ENCODE measurements at regions not wholly inside any gene's neighbourhood (a gene's known extent, or its start where the extent isn't known, plus 50 kb on each side); places are given as distances from the start of the nearest gene placed in this dataset.
"Not testable (repeated sequence)": the region's sequence is repeated elsewhere in the genome, so short reads cannot be mapped to it uniquely, and the experiment has no call there.

DNA sequence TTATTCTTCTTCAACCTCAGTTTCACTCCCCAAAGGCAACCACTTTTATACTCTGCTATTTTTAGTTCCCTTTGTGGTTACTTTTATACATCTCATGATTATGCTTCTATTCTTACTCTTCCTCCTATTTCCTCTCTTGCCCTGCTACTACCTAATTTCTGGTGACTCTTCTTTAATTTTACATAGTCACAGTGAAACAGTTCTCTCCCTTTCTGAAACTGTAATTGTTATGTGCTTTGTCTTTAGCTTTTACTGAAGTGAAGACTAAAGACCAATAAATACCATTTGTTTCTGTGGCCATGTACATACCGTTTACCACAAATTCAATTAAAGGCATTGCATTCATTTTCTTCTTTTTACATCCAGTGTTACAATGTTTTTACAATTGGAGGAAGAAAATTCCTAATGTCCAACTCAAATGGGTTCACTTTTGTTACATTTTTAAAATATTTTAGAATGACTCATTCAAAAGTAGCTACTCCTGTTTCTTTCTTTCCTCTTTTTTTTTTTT, 410.6 kb downstream of the PSAT1 start:
- no peak for DNase-seq
- no peak overlapping the region for H3K27ac ChIP-seq (ENCODE audit: insufficient read depth, low read length, poor library complexity, severe bottlenecking)
- no peak overlapping the region for H3K4me3 ChIP-seq (ENCODE audit: insufficient read depth, low read depth, low read length, poor library complexity, severe bottlenecking)
- H3K9me3 ChIP-seq (ENCODE audit: control insufficient read depth, low read length): no peaks in the 10 kb centered on the region
- H3K36me3 ChIP-seq (ENCODE audit: control insufficient read depth, insufficient read depth, low read length): no peaks in the 10 kb centered on the region
- no peaks in the 10 kb centered on the region for H3K27me3 ChIP-seq (replicated peaks; ENCODE audit: control insufficient read depth, insufficient read depth, low read length, poor library complexity, severe bottlenecking)
- no peaks in the 10 kb centered on the region for H3K4me1 ChIP-seq (ENCODE audit: control insufficient read depth, insufficient read depth, low read length, poor library complexity, severe bottlenecking)

DNA sequence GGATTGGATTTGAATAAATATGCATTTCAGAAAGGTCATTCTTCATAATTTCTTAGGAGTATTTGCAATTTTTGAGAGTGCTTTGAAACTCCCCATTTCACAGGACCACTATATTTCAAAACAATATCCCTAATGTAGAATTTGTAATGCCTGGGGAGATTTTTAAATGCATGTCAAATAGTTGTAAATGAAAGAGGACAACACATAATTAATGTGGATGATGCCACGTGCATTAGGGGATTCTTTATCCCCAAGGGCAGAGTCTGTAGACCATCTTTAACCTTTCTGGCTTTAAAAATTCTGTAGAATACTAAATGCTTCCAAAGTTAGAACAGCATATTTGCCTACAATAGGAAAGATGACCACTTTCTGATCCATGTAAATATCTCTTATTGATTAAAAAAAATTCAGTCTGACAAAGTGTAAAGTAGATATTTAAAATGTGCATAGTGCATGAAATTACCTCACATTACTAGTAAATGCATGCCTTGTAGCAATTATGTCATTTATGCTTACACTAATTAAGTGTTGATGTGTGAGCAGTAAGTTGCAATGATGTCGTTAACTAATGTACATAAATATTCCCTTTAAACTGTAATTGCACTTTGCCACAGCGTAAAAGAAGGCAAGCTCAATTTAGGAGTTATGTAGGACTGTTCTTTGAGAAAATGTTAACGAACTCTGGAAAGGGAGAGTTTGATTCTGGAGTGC, 416.1 kb downstream of the PSAT1 start:
- DNase-seq: no peak
- no peaks in the 10 kb centered on the region for H3K27me3 ChIP-seq (replicated peaks; ENCODE audit: control insufficient read depth, insufficient read depth, low read length, poor library complexity, severe bottlenecking)
- no peak overlapping the region for H3K4me3 ChIP-seq (ENCODE audit: insufficient read depth, low read depth, low read length, poor library complexity, severe bottlenecking)

DNA sequence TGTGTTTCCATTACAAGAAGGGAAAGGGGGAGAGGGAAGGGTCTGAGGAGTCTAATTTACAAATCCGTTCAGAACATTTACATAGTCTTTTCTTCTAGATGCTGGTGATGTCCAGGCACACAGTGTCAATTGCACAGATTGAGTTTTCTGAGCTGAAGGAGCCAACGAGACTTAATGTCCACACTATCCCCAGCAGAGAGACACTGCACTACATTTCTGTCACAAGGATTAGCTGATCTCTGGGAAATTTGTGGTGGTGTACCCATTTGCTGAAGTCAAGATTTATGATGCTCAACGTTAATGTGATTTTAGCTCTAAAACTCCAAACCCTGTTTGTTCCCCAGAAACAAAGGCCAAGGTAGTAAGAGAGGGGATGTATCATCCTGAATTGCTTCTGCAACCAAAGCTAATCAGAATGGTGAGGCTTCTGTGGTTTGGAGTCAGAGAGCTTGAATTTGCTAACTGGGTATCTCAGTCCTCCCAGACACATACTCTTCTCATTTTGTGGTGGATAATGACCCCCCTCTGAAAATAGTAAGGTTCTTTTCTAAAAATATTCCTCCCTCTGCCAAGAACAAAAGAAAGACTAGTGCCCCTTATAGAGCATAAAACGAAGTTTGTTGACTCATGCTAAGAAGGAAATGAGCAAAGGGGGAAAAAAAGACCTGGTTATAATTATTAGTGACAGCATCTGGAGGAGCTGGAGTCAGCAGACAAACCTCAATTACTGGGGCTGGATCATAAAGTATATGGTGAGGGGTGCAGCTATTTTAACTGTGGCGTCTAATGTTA, 416.9 kb downstream of the PSAT1 start:
- Histone ChIP-seq H3K4me1 (ENCODE audit: control insufficient read depth, insufficient read depth, low read length, poor library complexity, severe bottlenecking) (no peaks in the 10 kb centered on the region), H3K27ac (ENCODE audit: insufficient read depth, low read length, poor library complexity, severe bottlenecking) (no peak overlapping the region), H3K4me3 (ENCODE audit: insufficient read depth, low read depth, low read length, poor library complexity, severe bottlenecking) (no peak overlapping the region), H3K27me3 (replicated peaks; ENCODE audit: control insufficient read depth, insufficient read depth, low read length, poor library complexity, severe bottlenecking) (no peaks in the 10 kb centered on the region), H3K36me3 (ENCODE audit: control insufficient read depth, insufficient read depth, low read length) (no peaks in the 10 kb centered on the region), H3K9me3 (ENCODE audit: control insufficient read depth, low read length) (no peaks in the 10 kb centered on the region)
- no peak for DNase-seq

More for the DNA sequence above, 416.1 kb downstream of the PSAT1 start:
- Histone ChIP-seq H3K9me3 (ENCODE audit: control insufficient read depth, low read length) (no peaks in the 10 kb centered on the region), H3K27ac (ENCODE audit: insufficient read depth, low read length, poor library complexity, severe bottlenecking) (no peak overlapping the region), H3K36me3 (ENCODE audit: control insufficient read depth, insufficient read depth, low read length) (no peaks in the 10 kb centered on the region), H3K4me1 (ENCODE audit: control insufficient read depth, insufficient read depth, low read length, poor library complexity, severe bottlenecking) (no peaks in the 10 kb centered on the region)

DNA sequence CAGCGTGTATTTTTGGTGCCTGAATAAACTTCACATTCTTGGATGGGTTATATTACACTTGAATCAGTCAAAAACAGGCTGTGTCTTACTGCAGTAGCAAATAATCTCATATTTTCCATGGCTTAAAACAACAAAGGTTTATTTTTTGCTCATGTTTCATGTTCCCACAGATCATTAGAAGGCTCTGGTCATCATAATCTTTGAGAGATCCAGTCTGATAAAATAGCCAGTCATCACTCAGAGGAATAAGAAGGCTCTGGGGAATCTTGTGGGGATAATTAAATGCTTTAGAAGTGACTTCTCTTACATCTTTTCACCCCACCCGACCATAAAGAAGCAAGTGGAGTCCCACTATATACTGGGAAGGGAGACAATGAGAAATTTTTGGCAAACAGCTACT, 417.7 kb downstream of the PSAT1 start:
- no peaks in the 10 kb centered on the region for H3K27me3 ChIP-seq (replicated peaks; ENCODE audit: control insufficient read depth, insufficient read depth, low read length, poor library complexity, severe bottlenecking)
- H3K9me3 ChIP-seq (ENCODE audit: control insufficient read depth, low read length): no peaks in the 10 kb centered on the region
- H3K4me1 ChIP-seq (ENCODE audit: control insufficient read depth, insufficient read depth, low read length, poor library complexity, severe bottlenecking): no peaks in the 10 kb centered on the region
- no peak overlapping the region for H3K27ac ChIP-seq (ENCODE audit: insufficient read depth, low read length, poor library complexity, severe bottlenecking)
- no peak for DNase-seq
- no peak overlapping the region for H3K4me3 ChIP-seq (ENCODE audit: insufficient read depth, low read depth, low read length, poor library complexity, severe bottlenecking)
- no peaks in the 10 kb centered on the region for H3K36me3 ChIP-seq (ENCODE audit: control insufficient read depth, insufficient read depth, low read length)

DNA sequence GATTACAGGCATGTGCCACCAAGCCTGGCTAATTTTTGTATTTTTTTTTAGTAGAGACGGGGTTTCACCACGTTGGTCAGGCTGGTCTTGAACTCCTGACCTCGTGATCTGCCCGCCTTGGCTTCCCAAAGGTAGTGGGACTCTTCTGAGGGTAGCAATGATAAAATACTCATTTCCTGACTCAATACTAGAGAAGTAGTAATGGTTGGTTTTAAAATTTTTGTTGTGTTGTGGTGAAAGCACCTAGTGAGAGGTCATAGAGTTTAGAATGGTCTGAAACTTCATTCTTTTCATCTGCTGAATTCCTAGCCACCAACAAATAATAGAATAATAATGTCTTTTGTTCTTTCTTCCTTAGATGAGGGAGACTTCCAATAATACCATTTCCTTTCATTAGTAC, 422.1 kb downstream of the PSAT1 start:
- not testable (repeated sequence) for H3K36me3 ChIP-seq (ENCODE audit: control insufficient read depth, insufficient read depth, low read length); H3K9me3 ChIP-seq (ENCODE audit: control insufficient read depth, low read length); H3K4me3 ChIP-seq (ENCODE audit: insufficient read depth, low read depth, low read length, poor library complexity, severe bottlenecking); DNase-seq; H3K4me1 ChIP-seq (ENCODE audit: control insufficient read depth, insufficient read depth, low read length, poor library complexity, severe bottlenecking); H3K27ac ChIP-seq (ENCODE audit: insufficient read depth, low read length, poor library complexity, severe bottlenecking); H3K27me3 ChIP-seq (replicated peaks; ENCODE audit: control insufficient read depth, insufficient read depth, low read length, poor library complexity, severe bottlenecking)

DNA sequence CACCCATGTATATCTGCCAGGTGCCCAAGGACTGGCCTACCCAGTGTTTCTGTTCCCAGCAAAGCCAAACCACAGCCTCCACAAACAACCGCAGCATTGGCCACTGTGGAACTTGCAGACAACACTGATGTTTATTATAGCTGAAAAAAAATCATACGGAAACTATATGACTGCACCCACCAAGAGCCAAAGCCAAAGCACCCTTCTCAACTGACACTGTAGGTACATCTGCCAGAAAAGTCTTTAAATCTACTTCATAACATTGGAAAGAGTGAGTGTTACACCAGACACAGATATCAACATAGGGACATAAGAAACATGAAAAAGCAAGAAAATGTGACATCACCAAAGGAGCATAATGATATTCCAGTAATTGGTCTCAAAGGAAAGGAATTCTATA, 428.0 kb downstream of the PSAT1 start:
- no peaks in the 10 kb centered on the region for H3K9me3 ChIP-seq (ENCODE audit: control insufficient read depth, low read length)
- H3K4me3 ChIP-seq (ENCODE audit: insufficient read depth, low read depth, low read length, poor library complexity, severe bottlenecking): no peak overlapping the region
- no peak overlapping the region for H3K27ac ChIP-seq (ENCODE audit: insufficient read depth, low read length, poor library complexity, severe bottlenecking)
- H3K27me3 ChIP-seq (replicated peaks; ENCODE audit: control insufficient read depth, insufficient read depth, low read length, poor library complexity, severe bottlenecking): no peaks in the 10 kb centered on the region
- no peak for DNase-seq
- no peaks in the 10 kb centered on the region for H3K4me1 ChIP-seq (ENCODE audit: control insufficient read depth, insufficient read depth, low read length, poor library complexity, severe bottlenecking)
- no peaks in the 10 kb centered on the region for H3K36me3 ChIP-seq (ENCODE audit: control insufficient read depth, insufficient read depth, low read length)

DNA sequence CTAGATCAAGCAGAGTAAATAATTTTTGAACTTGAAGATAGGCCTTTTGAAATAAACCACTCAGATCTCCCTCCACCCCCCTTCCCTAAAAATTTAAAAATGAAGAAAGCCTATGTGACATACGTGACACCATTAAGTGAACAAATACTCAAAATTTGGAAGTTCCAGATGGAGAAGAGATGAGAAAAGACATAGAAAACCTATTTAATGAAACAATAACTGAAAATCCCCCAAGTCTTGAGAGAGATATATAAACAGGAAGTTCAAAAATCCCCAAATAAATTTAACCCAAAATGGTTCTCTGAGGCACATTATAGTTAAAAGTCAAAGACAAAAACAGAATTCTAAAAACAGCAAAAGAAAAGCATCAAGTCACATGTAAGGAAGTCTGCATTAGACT, 428.6 kb downstream of the PSAT1 start:
- Histone ChIP-seq H3K27ac (ENCODE audit: insufficient read depth, low read length, poor library complexity, severe bottlenecking) (no peak overlapping the region), H3K9me3 (ENCODE audit: control insufficient read depth, low read length) (no peaks in the 10 kb centered on the region), H3K27me3 (replicated peaks; ENCODE audit: control insufficient read depth, insufficient read depth, low read length, poor library complexity, severe bottlenecking) (no peaks in the 10 kb centered on the region), H3K4me1 (ENCODE audit: control insufficient read depth, insufficient read depth, low read length, poor library complexity, severe bottlenecking) (no peaks in the 10 kb centered on the region), H3K36me3 (ENCODE audit: control insufficient read depth, insufficient read depth, low read length) (no peaks in the 10 kb centered on the region), H3K4me3 (ENCODE audit: insufficient read depth, low read depth, low read length, poor library complexity, severe bottlenecking) (no peak overlapping the region)
- DNase-seq: no peak

DNA sequence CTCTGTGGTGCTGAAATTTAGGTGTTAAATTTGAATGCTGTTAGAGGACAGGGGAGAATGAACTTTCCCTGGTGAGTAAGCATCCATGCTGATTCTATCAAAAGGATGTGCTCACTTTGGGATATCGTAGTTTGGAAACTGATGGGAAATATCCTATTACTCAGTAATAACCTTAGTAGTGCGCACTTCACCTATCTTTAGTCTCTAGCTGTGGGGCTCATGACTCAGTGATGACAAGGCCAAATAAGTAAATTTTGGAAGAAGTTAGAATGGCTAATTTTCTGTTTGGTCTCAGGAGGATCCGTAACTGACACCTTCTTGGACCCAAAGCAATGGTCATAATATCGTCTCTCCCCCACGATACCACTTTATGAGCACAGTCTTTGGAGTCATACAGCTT, 448.4 kb downstream of the PSAT1 start:
- Histone ChIP-seq H3K4me3 (ENCODE audit: insufficient read depth, low read depth, low read length, poor library complexity, severe bottlenecking) (no peak overlapping the region), H3K4me1 (ENCODE audit: control insufficient read depth, insufficient read depth, low read length, poor library complexity, severe bottlenecking) (no peaks in the 10 kb centered on the region), H3K36me3 (ENCODE audit: control insufficient read depth, insufficient read depth, low read length) (no peaks in the 10 kb centered on the region), H3K9me3 (ENCODE audit: control insufficient read depth, low read length) (no peaks in the 10 kb centered on the region), H3K27ac (ENCODE audit: insufficient read depth, low read length, poor library complexity, severe bottlenecking) (no peak overlapping the region), H3K27me3 (replicated peaks; ENCODE audit: control insufficient read depth, insufficient read depth, low read length, poor library complexity, severe bottlenecking) (no peaks in the 10 kb centered on the region)
- no peak for DNase-seq

DNA sequence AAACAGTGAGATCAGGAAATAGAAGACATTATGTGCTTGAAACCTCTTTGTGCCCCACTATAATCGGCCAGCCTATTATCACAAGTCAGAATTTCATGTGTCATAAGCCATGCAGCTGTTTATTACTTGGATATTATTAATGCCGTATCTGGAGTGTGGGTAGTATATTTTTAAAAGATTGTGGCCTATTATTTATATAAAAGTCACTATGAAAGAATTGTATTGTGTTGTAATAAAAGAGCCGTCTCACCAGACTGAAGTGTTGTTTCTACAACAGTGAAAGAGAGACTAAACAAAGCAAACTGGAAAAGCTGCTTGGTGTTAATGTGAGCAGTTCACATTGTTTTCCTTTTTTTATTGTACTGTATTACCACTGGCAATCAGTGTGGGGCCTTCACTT, 449.1 kb downstream of the PSAT1 start:
- no peak overlapping the region for H3K4me3 ChIP-seq (ENCODE audit: insufficient read depth, low read depth, low read length, poor library complexity, severe bottlenecking)
- no peaks in the 10 kb centered on the region for H3K9me3 ChIP-seq (ENCODE audit: control insufficient read depth, low read length)
- DNase-seq: no peak
- H3K4me1 ChIP-seq (ENCODE audit: control insufficient read depth, insufficient read depth, low read length, poor library complexity, severe bottlenecking): no peaks in the 10 kb centered on the region
- H3K27ac ChIP-seq (ENCODE audit: insufficient read depth, low read length, poor library complexity, severe bottlenecking): no peak overlapping the region
- no peaks in the 10 kb centered on the region for H3K36me3 ChIP-seq (ENCODE audit: control insufficient read depth, insufficient read depth, low read length)
- H3K27me3 ChIP-seq (replicated peaks; ENCODE audit: control insufficient read depth, insufficient read depth, low read length, poor library complexity, severe bottlenecking): no peaks in the 10 kb centered on the region

DNA sequence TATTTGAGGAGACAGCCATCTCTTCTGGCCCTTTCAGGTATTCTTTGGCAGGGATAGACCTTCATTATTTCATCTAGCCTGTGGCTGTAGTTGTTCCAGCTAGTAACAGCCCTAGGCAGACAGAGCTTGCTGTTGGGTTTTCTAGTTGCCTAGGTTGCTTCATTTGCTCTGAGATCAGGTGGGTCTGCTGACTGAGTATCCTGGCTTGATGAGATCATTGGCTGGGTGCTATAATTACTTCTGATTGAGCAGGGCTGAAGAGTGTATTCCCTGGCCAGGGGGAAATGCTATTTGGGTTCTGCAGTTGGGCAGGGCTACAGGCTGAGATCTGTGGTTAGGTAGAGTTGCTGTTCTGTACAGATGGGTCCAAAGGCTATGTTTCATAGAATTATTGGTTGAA, 456.1 kb downstream of the PSAT1 start:
- H3K27me3 ChIP-seq (replicated peaks; ENCODE audit: control insufficient read depth, insufficient read depth, low read length, poor library complexity, severe bottlenecking): no peaks in the 10 kb centered on the region
- no peaks in the 10 kb centered on the region for H3K36me3 ChIP-seq (ENCODE audit: control insufficient read depth, insufficient read depth, low read length)
- no peaks in the 10 kb centered on the region for H3K4me1 ChIP-seq (ENCODE audit: control insufficient read depth, insufficient read depth, low read length, poor library complexity, severe bottlenecking)
- no peaks in the 10 kb centered on the region for H3K9me3 ChIP-seq (ENCODE audit: control insufficient read depth, low read length)
- no peak overlapping the region for H3K4me3 ChIP-seq (ENCODE audit: insufficient read depth, low read depth, low read length, poor library complexity, severe bottlenecking)
- no peak overlapping the region for H3K27ac ChIP-seq (ENCODE audit: insufficient read depth, low read length, poor library complexity, severe bottlenecking)
- no peak for DNase-seq
